ENCODE measurements at regions not wholly inside any gene's neighbourhood (a gene's known extent, or its start where the extent isn't known, plus 50 kb on each side); places are given as distances from the start of the nearest gene placed in this dataset.
A peak's percentile ranks its signal among the peaks of the same experiment; 100 is the strongest.

DNA sequence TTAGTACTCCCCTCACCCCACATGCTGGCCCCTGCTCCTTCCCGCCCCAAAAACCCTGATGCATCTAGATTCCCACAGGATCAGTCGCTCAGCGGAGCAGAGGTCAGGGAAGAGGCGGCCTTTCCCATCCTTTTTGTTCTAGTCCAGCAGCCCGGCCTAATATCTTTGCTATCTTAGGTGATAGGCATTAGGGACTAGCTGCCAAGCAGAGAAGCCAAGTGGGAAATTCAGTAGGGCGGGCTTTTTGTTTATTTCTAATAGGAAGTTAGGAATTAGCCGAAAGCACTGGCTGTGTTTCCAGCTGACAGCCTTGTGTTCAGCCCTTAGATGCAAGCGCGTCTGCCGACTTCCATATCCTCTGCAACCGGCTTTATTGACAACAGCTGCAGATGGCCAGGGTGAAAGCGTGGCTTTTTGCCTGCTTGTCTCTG lies 59.0 kb upstream of the BCAR3 start:
- no peak for DNase-seq

- DNase-seq: no peak
Observed at GRCh38 chr1:93740157-93740556, 58.5 kb upstream of the BCAR3 start.

DNA sequence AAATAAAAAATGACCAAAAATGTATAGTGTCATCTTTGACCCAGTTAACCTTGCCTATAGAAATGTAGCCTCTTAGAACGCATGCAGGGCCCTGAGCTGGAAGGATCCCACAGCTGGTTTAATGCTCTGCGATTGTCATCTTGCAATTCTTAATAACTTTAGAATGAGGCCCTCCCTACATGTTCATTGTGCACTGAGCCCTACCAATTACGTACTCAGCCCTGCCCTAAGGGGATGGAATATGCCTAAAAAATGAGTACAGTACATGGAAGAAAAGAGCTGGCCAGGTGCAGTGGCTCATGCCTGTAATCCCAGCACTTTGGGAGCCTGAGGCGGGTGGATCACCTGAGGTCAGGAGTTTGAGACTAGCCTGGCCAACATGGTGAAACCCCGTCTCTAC lies 57.8 kb upstream of the BCAR3 start:
- peak; percentile 63 for DNase-seq

DNA sequence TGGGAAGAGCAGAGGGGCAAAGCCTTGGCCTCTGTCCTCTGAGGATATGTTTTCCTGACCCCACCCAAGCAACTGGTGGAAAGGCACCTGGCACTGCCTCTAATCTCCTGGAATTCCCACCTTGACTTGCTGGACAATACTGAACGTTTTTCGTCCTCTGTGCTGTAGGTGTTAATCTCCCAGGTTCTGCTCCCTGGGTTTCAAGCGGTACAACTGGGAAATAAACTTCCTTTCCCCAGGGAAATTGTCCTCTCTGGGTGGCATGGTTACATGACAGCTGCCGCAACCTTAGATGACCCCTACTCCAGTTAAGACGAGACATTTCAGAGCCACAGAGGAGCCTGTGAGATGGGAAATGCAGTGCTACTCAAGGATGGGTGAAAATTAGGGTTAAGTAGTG lies 57.3 kb upstream of the BCAR3 start:
- DNase-seq: no peak

GRCh38 chr1:93738075-93738622 lies 56.5 kb upstream of the BCAR3 start:
- DNase-seq: no peak

DNA sequence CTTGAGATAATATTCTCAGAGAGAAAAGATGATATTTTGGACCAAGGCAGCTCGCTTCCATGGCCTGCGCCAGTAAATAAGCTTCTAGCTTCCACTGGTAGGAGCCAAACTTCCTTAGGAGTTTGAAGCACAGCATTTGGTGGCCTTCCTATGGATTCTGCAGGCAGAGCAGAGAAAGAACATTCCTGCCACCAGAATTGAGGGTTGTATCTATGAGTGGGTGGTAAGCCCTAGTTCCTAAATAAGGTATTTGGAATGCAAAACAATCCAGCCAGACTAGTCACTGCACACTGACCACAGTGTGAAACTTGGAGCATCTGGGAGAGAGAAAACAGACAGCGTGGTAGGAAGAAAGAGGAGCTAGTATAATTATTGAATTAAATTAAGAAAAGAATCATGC lies 54.1 kb upstream of the BCAR3 start:
- no peak for DNase-seq

- DNase-seq: no peak
Observed at GRCh38 chr1:93734999-93735398, 53.4 kb upstream of the BCAR3 start.

- DNase-seq: no peak
Observed at GRCh38 chr1:93733340-93733739, 51.7 kb upstream of the BCAR3 start.

GRCh38 chr1:93732514-93732913 lies 50.9 kb upstream of the BCAR3 start:
- DNase-seq: no peak
